ENCODE measurements at regions not wholly inside any gene's neighbourhood (a gene's known extent, or its start where the extent isn't known, plus 50 kb on each side); places are given as distances from the start of the nearest gene placed in this dataset.

GRCh38 chr1:83670909-83671565, 327.9 kb downstream of the TTLL7 start:
- no peak for DNase-seq

- no peak for DNase-seq
These were observed 357.0 kb downstream of the TTLL7 start for GRCh38 chr1:83641796-83642443.

- peak; percentile 55 for DNase-seq
These were observed 357.7 kb downstream of the TTLL7 start for GRCh38 chr1:83641206-83641658.

GRCh38 chr1:83639785-83640184, 359.1 kb downstream of the TTLL7 start:
- DNase-seq: no peak

- DNase-seq: no peak
These were observed 361.3 kb downstream of the TTLL7 start for GRCh38 chr1:83637586-83637985.

GRCh38 chr1:83637009-83637408, 361.9 kb downstream of the TTLL7 start:
- DNase-seq: no peak

GRCh38 chr1:83632906-83633305, 366.0 kb downstream of the TTLL7 start:
- DNase-seq: no peak

- DNase-seq: no peak
These were observed 367.1 kb downstream of the TTLL7 start for GRCh38 chr1:83631851-83632250.

- DNase-seq: no peak
These were observed 371.9 kb downstream of the TTLL7 start for GRCh38 chr1:83627045-83627444.

- DNase-seq: no peak
These were observed 372.3 kb downstream of the TTLL7 start for GRCh38 chr1:83626603-83627002.

- DNase-seq: no peak
These were observed 373.3 kb downstream of the TTLL7 start for GRCh38 chr1:83625646-83626045.

GRCh38 chr1:83620016-83620415, 378.9 kb downstream of the TTLL7 start:
- DNase-seq: no peak

GRCh38 chr1:83619170-83619896, 379.6 kb downstream of the TTLL7 start:
- DNase-seq: no peak

GRCh38 chr1:83617883-83618282, 381.0 kb downstream of the TTLL7 start:
- no peak for DNase-seq

- DNase-seq: no peak
These were observed 383.6 kb downstream of the TTLL7 start for GRCh38 chr1:83615370-83615769.

GRCh38 chr1:83606416-83606955, 392.4 kb downstream of the TTLL7 start:
- no peak for DNase-seq

GRCh38 chr1:83596331-83596730, 402.6 kb downstream of the TTLL7 start:
- DNase-seq: no peak

- DNase-seq: no peak
These were observed 405.9 kb downstream of the TTLL7 start for GRCh38 chr1:83593073-83593472.

- DNase-seq: no peak
These were observed 410.8 kb downstream of the TTLL7 start for GRCh38 chr1:83588140-83588539.

GRCh38 chr1:83583351-83584014, 415.4 kb downstream of the TTLL7 start:
- no peak for DNase-seq

GRCh38 chr1:83581747-83582146, 417.2 kb downstream of the TTLL7 start:
- no peak for DNase-seq

- no peak for DNase-seq
These were observed 424.1 kb downstream of the TTLL7 start for GRCh38 chr1:83574791-83575190.

- DNase-seq: no peak
These were observed 425.2 kb downstream of the TTLL7 start for GRCh38 chr1:83573776-83574175.

Measured in MV-4-11 (cell line).